NOMO-1 treated with dmso at 0.1 percent for 144 hours (cell line): ENCODE measurements at regions not wholly inside any gene's neighbourhood (a gene's known extent, or its start where the extent isn't known, plus 50 kb on each side); places are given as distances from the start of the nearest gene placed in this dataset.

ENCODE experiments used
- DNase-seq: peaks from one replicate; lab custom pipeline; 2025; ENCODE audit not compliant: unreplicated experiment; lab: John Stamatoyannopoulos, UW

- DNase-seq = no peak
Observed at GRCh38 chr14:40599725-40600124, 1007.0 kb upstream of the LRFN5 start.

GRCh38 chr14:40581264-40581663 lies 1025.4 kb upstream of the LRFN5 start:
- no peak for DNase-seq

DNA sequence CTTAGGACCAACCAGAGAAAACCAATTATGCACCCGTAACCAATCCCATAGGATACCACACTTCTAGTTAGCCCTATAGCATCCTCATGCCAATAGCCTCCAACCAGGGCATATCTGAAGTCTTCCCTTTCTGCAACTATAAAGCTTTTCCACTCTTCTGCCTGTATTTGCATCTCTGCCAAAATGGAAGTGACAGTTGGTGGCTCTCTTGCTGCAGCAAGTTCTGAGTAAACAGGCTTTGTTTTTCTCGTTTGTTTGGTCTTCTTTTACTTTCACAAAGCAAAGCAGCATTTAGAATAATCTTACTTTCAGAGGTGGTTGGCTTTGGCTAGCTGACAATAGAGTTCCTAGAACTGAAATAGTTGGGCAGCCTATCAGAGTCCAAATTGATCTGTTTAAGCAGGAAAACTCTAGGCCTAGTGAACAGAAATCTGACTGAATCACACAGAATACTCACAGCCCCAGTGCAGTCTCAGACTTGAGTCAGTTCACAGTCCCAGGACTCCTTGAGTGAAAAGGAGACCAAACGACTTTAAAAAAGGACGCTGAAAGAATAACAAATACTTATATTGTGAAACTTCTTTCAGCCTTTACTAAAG lies 1029.7 kb upstream of the LRFN5 start:
- DNase-seq = no peak

DNA sequence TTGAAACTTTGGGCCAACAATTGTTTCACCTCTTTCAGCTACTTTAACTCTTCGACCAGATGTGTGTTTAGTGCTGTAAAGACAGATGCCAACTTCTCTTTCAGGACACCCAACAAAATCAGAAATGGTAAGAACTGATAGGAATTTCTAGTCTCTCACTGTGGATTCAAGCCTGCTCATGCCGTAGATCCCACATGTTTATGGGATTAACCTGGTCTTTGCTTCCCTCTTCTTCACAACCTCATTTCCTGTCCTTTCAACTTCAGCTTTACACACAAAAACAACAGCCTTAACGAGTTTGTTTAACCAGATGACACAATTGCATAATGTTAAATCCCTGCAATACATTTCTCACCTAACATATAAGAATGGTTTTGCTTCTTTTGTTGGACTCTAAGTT lies 1031.9 kb upstream of the LRFN5 start:
- DNase-seq = no peak

GRCh38 chr14:40525314-40525713 lies 1081.4 kb upstream of the LRFN5 start:
- no peak for DNase-seq

DNA sequence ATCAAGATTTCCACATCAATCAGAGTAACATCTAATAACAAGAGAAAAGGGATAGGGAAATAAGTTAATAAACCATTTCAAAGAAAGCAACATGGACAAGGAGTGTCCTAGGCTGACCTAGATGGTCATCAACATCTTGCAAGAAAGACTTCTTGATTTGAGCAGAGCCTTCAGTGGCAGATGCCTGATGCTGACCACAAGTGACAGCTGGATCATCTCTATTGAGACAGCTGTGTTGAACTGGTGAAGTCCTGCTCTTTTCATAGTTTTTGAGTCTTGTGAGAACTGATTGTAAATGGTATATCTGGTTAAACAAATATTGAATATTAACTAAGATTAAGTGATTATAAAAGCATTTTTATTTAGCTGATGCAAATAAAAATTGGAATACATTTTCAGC lies 1083.6 kb upstream of the LRFN5 start:
- no peak for DNase-seq

- DNase-seq = no peak
Observed at GRCh38 chr14:40494483-40494882, 1062.2 kb upstream of the FBXO33 start.

- no peak for DNase-seq
Observed at GRCh38 chr14:40487824-40488223, 1055.6 kb upstream of the FBXO33 start.

GRCh38 chr14:40485688-40486087 lies 1053.5 kb upstream of the FBXO33 start:
- no peak for DNase-seq

DNA sequence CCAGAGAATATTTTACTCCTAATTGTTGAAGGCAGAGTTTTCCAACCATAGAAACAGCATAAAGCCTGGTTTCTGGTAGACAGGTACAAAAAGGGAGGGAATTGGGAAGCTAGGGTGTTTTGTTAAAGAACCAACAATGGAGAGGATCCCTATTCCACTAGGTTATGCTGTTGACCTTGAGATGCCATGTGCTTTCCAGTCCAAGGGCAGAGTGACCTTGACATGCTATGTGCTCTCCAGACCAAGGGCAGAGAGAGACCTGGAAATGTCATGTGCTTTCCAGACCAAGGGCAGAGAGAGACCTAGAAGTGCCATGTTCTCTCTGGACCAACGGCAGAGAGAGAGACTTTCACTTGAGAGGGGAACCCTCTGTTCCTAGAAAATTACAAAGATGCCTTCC lies 1043.8 kb upstream of the FBXO33 start:
- no peak for DNase-seq

DNA sequence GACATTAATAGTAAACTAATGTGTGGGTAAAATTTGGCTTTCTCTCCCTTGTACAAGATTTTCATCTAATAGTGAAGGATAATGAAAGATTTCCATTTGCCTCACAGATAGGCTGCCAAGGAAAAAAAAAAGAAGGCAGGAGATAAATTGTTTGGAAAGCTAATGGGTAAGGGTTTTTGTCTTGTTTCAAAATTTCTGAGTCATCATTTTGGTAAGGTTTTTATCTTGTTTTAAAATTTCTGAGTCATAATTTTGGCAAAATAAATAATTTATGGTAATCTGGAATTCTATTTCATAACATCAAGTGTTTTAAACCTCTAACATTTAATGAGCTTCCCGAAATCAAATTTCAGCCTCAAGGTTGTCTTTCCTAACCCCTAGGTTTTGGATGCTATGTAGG lies 1035.7 kb upstream of the FBXO33 start:
- DNase-seq = no peak

DNA sequence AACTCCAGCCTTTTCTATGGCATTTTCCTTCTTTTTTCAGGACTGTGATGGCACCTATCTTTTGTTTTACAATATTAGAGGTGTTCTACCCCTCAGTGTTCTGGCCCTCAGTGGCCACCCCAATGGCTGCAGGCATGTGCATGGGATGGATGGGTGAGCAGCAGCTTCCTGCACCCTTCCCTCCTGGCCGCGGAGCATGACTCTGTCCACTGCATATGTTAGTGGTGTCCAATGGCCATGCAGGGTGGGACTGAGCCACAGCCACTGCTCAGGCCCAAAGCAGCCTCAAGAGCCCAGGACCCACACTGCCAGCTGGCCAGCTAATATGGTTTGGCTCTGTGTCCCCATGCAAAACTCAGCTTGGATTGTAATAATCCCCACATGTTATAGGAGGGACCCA lies 1032.3 kb upstream of the FBXO33 start:
- DNase-seq = no peak

DNA sequence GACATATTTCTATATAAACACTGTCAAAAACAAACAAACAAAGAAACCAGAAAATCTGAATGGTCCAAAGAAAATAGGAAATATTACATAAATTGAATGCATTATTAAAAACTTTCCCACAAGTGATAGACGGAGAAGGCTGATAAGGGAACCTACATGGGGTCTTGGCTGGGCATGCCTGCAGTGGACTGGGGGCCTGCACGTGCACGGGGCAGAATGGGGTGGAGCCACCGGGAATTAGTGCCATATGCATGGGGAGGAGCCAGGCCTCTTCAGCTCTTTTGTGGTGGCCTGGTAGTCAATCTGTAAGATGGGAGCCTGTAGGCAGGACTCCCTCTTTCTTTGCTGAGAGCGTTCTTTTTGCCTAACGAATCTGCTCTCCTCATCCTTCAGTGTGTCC lies 1031.7 kb upstream of the FBXO33 start:
- DNase-seq = no peak

DNA sequence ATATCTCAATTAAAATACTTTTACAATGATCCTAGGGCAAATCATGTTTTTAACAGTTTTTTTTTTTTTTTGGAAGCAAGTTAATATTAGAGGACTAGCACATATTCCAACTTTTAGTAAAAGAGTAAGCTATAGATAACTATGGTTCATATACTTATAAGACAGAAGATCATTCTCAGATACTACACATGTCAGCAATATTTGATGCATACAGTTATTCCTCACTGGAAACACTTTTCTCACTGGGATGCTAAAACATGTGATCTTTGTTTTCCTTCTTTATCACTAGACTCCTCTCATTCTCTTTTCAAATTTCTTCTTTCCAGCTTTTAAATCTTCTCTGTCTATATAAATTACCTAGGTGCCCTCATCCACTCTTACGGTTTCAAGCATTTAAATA lies 1020.4 kb upstream of the FBXO33 start:
- no peak for DNase-seq

- no peak for DNase-seq
Observed at GRCh38 chr14:40447017-40447416, 1014.8 kb upstream of the FBXO33 start.

GRCh38 chr14:40445020-40445419 lies 1012.8 kb upstream of the FBXO33 start:
- DNase-seq = no peak

DNA sequence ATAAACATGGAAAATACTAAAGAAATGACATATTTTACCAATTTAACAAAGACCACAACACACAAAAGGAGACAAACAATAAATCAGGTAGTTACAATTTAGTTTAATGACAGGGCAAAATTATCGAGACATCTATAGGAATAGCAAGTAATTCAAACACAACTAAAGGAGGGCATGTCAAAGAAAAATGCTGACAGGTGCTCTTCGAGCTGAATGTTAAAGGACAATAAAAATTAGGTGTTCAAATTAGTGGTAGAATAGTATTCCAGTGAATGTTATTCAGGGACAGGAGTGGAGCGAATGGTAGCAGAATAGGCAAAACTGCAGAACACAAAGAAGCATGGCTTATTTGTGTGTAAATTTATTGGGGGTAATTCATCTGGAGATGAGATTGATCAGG lies 1004.3 kb upstream of the FBXO33 start:
- DNase-seq = no peak

GRCh38 chr14:40417777-40418401 lies 985.7 kb upstream of the FBXO33 start:
- DNase-seq = peak; percentile 39

DNA sequence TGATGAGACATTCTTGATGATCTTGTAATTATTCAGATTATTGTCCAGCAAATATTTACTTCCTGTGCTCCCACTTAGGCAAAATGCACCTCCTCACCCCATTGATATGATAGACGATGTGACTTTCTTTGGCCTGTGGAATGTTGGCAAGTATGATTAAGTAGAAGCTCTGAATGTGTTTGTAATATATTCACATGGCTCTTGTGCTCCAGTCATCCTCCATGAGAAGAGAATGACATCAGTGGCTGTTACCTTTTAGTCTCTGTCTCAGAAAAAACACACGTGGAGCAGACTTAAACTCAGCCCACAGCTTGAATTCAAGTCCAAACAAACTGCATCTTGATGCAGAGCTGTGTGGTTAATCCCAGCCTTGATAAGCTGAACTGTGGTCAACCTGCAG lies 984.3 kb upstream of the FBXO33 start:
- no peak for DNase-seq

DNA sequence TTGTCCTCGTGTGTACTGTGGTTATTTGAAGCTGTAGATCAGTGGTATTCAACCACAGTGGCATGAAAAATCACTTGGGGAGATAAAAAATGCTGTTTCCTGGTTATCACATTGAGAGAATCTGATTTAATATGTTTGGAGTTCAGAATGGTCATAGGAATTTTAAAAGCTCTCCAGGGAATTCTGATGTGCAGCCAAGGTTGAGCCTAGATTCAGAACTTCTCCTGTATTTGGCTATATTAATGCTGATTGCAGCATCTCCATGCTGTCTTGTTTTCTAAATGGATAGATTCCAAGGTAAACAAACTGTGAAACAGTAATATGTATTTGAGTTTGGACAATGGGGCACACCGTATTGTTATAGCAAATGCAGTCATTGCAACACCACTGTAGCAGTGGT lies 982.2 kb upstream of the FBXO33 start:
- DNase-seq = no peak

- no peak for DNase-seq
Observed at GRCh38 chr14:40413136-40413535, 980.9 kb upstream of the FBXO33 start.

DNA sequence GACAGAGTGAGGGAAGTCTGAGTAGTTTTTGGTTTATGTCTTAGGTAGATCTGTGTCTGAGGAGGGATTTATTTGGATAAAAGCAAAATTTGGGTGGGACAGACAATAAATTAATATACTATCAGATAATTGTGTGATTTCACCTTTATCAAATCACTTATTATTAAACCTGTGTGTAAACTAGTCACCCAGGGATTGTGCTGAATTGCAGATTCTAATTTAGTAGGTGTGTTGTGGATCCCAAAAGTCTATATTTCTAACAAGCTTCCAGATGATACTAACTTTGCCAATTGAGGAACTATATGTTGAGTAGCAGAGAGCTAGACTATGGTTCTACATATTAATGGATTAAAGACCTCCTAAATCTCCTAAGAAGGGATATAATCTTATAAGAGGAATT lies 978.5 kb upstream of the FBXO33 start:
- DNase-seq = no peak

DNA sequence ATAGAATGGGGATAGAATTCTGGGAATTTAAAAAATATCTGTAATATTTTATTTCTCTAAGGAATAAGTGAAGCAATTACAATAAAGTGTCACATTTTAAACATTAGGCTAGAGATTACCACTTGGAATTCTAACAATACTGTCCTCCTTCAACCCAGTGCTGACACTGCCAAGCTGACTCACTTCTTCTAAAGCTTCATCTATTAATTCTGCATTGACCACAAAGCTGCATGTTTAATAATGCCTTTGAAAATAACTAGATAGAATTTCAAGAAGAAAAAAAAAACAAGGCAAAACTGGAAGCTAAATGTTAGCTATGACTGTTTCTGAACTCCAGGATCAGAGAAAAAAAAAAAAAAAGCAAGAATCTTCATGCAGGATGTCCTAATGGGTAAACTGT lies 970.7 kb upstream of the FBXO33 start:
- no peak for DNase-seq
